ENCODE measurements at regions not wholly inside any gene's neighbourhood (a gene's known extent, or its start where the extent isn't known, plus 50 kb on each side); places are given as distances from the start of the nearest gene placed in this dataset.

DNA sequence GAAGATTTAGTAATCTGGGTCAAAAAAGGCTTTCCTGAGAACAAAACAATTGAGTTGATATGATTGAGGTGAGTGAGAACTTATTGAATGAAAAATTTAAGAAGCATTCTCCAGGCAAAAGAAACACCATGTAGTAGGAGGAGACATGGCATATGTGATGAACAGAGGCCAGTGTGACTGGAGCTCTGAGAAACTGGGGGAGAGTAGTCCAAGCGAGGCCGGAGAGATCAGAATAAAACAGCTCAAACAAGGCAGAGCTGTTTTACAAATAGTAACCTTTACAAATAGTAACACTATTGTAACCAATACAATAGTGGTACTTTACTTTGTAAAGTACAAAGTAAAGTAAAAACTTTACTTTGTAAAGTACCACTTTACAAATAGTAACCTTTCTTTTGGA is 1159.1 kb downstream of the PCDH9 start (continued):
- TF ChIP-seq SMAD1 (CRISPR knock-in tag; IDR thresholded peaks at IDR 0.05; ENCODE audit: borderline replicate concordance, low read depth) (no peak), ZNF776 (CRISPR knock-in tag; IDR thresholded peaks at IDR 0.05) (no peak), ZNF274 (CRISPR knock-in tag; IDR thresholded peaks at IDR 0.05) (no peak), ZNF569 (CRISPR knock-in tag; IDR thresholded peaks at IDR 0.05; ENCODE audit: borderline replicate concordance) (no peak), ZNF7 (CRISPR knock-in tag; IDR thresholded peaks at IDR 0.05) (no peak), PRMT3 (CRISPR knock-in tag; IDR thresholded peaks at IDR 0.05; ENCODE audit: borderline replicate concordance, low read depth) (no peak), RBM22 (optimal IDR thresholded peaks at IDR 0.05; ENCODE audit: low read length) (no peak), ZSCAN31 (CRISPR knock-in tag; IDR thresholded peaks at IDR 0.05; ENCODE audit: low read depth) (no peak), PHF21A (CRISPR knock-in tag; IDR thresholded peaks at IDR 0.05) (no peak), TEAD2 (CRISPR knock-in tag; IDR thresholded peaks at IDR 0.05) (no peak)
- TF ChIP-seq, protein P1, sequence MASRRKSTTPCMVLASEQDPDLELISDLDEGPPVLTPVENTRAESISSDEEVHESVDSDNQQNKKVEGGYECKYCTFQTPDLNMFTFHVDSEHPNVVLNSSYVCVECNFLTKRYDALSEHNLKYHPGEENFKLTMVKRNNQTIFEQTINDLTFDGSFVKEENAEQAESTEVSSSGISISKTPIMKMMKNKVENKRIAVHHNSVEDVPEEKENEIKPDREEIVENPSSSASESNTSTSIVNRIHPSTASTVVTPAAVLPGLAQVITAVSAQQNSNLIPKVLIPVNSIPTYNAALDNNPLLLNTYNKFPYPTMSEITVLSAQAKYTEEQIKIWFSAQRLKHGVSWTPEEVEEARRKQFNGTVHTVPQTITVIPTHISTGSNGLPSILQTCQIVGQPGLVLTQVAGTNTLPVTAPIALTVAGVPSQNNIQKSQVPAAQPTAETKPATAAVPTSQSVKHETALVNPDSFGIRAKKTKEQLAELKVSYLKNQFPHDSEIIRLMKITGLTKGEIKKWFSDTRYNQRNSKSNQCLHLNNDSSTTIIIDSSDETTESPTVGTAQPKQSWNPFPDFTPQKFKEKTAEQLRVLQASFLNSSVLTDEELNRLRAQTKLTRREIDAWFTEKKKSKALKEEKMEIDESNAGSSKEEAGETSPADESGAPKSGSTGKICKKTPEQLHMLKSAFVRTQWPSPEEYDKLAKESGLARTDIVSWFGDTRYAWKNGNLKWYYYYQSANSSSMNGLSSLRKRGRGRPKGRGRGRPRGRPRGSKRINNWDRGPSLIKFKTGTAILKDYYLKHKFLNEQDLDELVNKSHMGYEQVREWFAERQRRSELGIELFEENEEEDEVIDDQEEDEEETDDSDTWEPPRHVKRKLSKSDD (CRISPR knock-in tag; IDR thresholded peaks at IDR 0.05; ENCODE audit: low read depth), result no peak

DNA sequence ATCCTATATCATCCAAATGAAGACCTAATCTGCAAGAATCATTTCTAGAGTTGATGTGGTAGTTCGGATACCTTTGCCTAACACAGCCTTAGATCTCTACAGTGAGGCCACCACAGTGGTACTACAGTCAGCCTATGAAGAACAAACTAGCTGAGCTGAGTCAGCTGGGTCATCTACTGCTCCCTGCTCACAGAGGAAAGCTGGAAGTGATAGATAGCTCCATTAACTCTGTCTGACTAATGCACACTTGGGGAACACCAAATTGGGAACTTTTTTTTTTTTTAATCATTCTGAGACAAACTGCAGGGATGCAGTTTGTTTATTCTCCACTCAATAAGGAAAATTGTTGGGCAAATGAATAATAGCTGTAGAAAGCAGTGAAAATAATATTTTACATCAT is 1160.6 kb downstream of the PCDH9 start:
- no peaks in the 10 kb centered on the region for H3K9me3 ChIP-seq (ENCODE audit: low read length)
- H3K4me3 ChIP-seq (replicated peaks in 1 of 3; ENCODE audit: insufficient read depth in 1 of 3, low read depth in 2 of 3, low read length in 3 of 3), result no peak overlapping the region
- TF ChIP-seq RFX3 (CRISPR knock-in tag; IDR thresholded peaks at IDR 0.05) (no peak), ZNF282 (IDR thresholded peaks at IDR 0.05; ENCODE audit: partially characterized antibody) (no peak), ZNF143 (CRISPR knock-in tag; IDR thresholded peaks at IDR 0.05) (no peak), ATF1 (CRISPR knock-in tag; IDR thresholded peaks at IDR 0.05) (no peak), ZNF224 (CRISPR knock-in tag; IDR thresholded peaks at IDR 0.05) (no peak)
- no peak for DNase-seq (ENCODE audit: low spot score)
- ATAC-seq, result no peak
- BruUV-seq (replicated peaks), result no TSS peak
- H3K27ac ChIP-seq (ENCODE audit: extremely low read length, insufficient read depth, low read length), result no peak overlapping the region
- H3K4me1 ChIP-seq (ENCODE audit: insufficient read depth, low read length), result no peaks in the 10 kb centered on the region
- in situ Hi-C loops (cut with HindIII; ENCODE audit: extremely low pct_ligation_motif_present, low pct_unique_long_range_greater_than_20kb), result no loop called here
- 0% methylated on average over 1 of the region's 1 CpG for WGBS (ENCODE audit: low lambda C conversion rate)
- H3K4me2 ChIP-seq (ENCODE audit: low read depth, low read length), result no peak overlapping the region
- no peak for FAIRE-seq
- POLR2A ChIA-PET, result no interaction called here
- intact Hi-C loops (cut with micrococcal nuclease; ENCODE audit: unreplicated experiment), result no loop called here
- no peaks in the 10 kb centered on the region for H3K79me2 ChIP-seq (ENCODE audit: insufficient read depth, low read length)
- CTCF ChIA-PET (ENCODE audit: low intra/inter-chr PET ratio, low total read pairs), result no interaction called here
- no peaks in the 10 kb centered on the region for H4K20me1 ChIP-seq (ENCODE audit: insufficient read depth, low read length)
- H3K9ac ChIP-seq (ENCODE audit: insufficient read depth, low read depth, low read length), result no peak overlapping the region
- H2AFZ ChIP-seq (ENCODE audit: low read length), result no peak overlapping the region
- H3K27me3 ChIP-seq (ENCODE audit: control insufficient read depth in 1 of 2, insufficient read depth in 2 of 2, low read length in 2 of 2), result no peaks in the 10 kb centered on the region
- no peaks in the 10 kb centered on the region for H3K36me3 ChIP-seq (replicated peaks in 1 of 2; ENCODE audit: control insufficient read depth in 1 of 2, insufficient read depth in 2 of 2, low read length in 2 of 2)
